NB4 (cell line): ENCODE measurements at regions not wholly inside any gene's neighbourhood (a gene's known extent, or its start where the extent isn't known, plus 50 kb on each side); places are given as distances from the start of the nearest gene placed in this dataset.

ENCODE experiments used
- MAX ChIP-seq: IDR thresholded peaks from 2 replicates; pipeline ENCODE4 v1.6.1; 2011; ENCODE audit warnings: low read depth, low read length
- MYC ChIP-seq: IDR thresholded peaks from 2 replicates; pipeline ENCODE4 v1.6.1; 2011; ENCODE audit warnings: low read depth, low read length
- POLR2A ChIP-seq: IDR thresholded peaks from 2 replicates; pipeline ENCODE4 v1.6.1; 2011; ENCODE audit warnings: mild to moderate bottlenecking; ENCODE audit not compliant: insufficient read length; ENCODE audit errors: extremely low read depth
- TF ChIP-seq, protein P1 (sequence below): IDR thresholded peaks from one replicate; pipeline ENCODE4 v1.5.1; 2012; ENCODE audit warnings: low read depth, low read length

- TF ChIP-seq, protein P1, sequence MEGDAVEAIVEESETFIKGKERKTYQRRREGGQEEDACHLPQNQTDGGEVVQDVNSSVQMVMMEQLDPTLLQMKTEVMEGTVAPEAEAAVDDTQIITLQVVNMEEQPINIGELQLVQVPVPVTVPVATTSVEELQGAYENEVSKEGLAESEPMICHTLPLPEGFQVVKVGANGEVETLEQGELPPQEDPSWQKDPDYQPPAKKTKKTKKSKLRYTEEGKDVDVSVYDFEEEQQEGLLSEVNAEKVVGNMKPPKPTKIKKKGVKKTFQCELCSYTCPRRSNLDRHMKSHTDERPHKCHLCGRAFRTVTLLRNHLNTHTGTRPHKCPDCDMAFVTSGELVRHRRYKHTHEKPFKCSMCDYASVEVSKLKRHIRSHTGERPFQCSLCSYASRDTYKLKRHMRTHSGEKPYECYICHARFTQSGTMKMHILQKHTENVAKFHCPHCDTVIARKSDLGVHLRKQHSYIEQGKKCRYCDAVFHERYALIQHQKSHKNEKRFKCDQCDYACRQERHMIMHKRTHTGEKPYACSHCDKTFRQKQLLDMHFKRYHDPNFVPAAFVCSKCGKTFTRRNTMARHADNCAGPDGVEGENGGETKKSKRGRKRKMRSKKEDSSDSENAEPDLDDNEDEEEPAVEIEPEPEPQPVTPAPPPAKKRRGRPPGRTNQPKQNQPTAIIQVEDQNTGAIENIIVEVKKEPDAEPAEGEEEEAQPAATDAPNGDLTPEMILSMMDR, result no peak
- TF ChIP-seq MAX (no peak), POLR2A (no peak), MYC (no peak)
Measured at GRCh38 chr12:88882662-88883061, 302.4 kb upstream of the KITLG start.
